ENCODE measurements at regions not wholly inside any gene's neighbourhood (a gene's known extent, or its start where the extent isn't known, plus 50 kb on each side); places are given as distances from the start of the nearest gene placed in this dataset.

- TF ChIP-seq JUNB (IDR thresholded peaks at IDR 0.05; ENCODE audit: unreplicated experiment) (no peak), ZNF114 (CRISPR knock-in tag; IDR thresholded peaks at IDR 0.05) (no peak), STAT1 (IDR thresholded peaks at IDR 0.05; ENCODE audit: unreplicated experiment) (no peak), CTCF (conservative IDR thresholded peaks at IDR 0.05; ENCODE audit: low read depth in 2 of 2) (no peak), POLR2AphosphoS5 (IDR thresholded peaks at IDR 0.05; ENCODE audit: low read depth) (no peak)
- TF ChIP-seq, protein P1, sequence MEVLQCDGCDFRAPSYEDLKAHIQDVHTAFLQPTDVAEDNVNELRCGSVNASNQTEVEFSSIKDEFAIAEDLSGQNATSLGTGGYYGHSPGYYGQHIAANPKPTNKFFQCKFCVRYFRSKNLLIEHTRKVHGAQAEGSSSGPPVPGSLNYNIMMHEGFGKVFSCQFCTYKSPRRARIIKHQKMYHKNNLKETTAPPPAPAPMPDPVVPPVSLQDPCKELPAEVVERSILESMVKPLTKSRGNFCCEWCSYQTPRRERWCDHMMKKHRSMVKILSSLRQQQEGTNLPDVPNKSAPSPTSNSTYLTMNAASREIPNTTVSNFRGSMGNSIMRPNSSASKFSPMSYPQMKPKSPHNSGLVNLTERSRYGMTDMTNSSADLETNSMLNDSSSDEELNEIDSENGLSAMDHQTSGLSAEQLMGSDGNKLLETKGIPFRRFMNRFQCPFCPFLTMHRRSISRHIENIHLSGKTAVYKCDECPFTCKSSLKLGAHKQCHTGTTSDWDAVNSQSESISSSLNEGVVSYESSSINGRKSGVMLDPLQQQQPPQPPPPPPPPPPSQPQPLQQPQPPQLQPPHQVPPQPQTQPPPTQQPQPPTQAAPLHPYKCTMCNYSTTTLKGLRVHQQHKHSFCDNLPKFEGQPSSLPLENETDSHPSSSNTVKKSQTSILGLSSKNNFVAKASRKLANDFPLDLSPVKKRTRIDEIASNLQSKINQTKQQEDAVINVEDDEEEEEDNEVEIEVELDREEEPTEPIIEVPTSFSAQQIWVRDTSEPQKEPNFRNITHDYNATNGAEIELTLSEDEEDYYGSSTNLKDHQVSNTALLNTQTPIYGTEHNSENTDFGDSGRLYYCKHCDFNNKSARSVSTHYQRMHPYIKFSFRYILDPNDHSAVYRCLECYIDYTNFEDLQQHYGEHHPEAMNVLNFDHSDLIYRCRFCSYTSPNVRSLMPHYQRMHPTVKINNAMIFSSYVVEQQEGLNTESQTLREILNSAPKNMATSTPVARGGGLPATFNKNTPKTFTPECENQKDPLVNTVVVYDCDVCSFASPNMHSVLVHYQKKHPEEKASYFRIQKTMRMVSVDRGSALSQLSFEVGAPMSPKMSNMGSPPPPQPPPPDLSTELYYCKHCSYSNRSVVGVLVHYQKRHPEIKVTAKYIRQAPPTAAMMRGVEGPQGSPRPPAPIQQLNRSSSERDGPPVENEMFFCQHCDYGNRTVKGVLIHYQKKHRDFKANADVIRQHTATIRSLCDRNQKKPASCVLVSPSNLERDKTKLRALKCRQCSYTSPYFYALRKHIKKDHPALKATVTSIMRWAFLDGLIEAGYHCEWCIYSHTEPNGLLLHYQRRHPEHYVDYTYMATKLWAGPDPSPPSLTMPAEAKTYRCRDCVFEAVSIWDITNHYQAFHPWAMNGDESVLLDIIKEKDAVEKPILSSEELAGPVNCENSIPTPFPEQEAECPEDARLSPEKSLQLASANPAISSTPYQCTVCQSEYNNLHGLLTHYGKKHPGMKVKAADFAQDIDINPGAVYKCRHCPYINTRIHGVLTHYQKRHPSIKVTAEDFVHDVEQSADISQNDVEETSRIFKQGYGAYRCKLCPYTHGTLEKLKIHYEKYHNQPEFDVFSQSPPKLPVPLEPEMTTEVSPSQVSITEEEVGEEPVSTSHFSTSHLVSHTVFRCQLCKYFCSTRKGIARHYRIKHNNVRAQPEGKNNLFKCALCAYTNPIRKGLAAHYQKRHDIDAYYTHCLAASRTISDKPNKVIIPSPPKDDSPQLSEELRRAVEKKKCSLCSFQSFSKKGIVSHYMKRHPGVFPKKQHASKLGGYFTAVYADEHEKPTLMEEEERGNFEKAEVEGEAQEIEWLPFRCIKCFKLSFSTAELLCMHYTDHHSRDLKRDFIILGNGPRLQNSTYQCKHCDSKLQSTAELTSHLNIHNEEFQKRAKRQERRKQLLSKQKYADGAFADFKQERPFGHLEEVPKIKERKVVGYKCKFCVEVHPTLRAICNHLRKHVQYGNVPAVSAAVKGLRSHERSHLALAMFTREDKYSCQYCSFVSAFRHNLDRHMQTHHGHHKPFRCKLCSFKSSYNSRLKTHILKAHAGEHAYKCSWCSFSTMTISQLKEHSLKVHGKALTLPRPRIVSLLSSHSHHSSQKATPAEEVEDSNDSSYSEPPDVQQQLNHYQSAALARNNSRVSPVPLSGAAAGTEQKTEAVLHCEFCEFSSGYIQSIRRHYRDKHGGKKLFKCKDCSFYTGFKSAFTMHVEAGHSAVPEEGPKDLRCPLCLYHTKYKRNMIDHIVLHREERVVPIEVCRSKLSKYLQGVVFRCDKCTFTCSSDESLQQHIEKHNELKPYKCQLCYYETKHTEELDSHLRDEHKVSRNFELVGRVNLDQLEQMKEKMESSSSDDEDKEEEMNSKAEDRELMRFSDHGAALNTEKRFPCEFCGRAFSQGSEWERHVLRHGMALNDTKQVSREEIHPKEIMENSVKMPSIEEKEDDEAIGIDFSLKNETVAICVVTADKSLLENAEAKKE (CRISPR knock-in tag; IDR thresholded peaks at IDR 0.05), result no peak
These were observed 674.3 kb downstream of the TMEM121 start (continued) for GRCh38 chr14:106200541-106201315.

DNA sequence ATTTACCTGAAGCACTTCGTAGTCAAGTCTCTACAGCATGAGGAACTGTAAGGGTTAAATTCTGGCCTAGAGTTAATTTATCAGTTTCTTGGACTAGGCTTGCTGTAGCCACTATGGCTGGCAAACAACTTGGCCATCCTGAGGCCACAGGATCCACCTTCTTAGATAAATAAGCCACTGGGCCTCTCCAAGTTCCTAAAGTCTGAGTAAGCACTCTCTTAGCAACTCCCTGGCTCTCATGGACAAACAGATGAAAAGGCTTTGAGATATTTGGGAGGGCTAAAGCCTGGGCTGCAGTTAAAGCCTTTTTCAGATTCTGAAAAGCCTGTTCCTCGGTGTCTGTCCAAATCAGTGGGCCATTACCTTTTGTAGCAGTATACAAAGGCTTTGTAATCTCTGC, 675.0 kb downstream of the TMEM121 start:
- no peaks in the 10 kb centered on the region for H4K20me1 ChIP-seq (replicated peaks; ENCODE audit: insufficient read depth)
- no peak for TF ChIP-seq EZH2phosphoT487 (IDR thresholded peaks at IDR 0.05; ENCODE audit: unreplicated experiment)
- no peak for TF ChIP-seq EZH2 (IDR thresholded peaks at IDR 0.05; ENCODE audit: low read depth, unreplicated experiment)
- no peak for TF ChIP-seq CREB1 (CRISPR knock-in tag; IDR thresholded peaks at IDR 0.05; ENCODE audit: low read depth)
- no peak for TF ChIP-seq ZNF331 (CRISPR knock-in tag; IDR thresholded peaks at IDR 0.05; ENCODE audit: low read depth)

More for the DNA sequence above, 675.0 kb downstream of the TMEM121 start:
- Histone ChIP-seq H3K9me2 (ENCODE audit: insufficient read depth) (no peaks in the 10 kb centered on the region), H3K4me1 (ENCODE audit: insufficient read depth) (no peaks in the 10 kb centered on the region), H3F3A (replicated peaks; ENCODE audit: low read depth) (no peaks in the 10 kb centered on the region), H3K27ac (ENCODE audit: low read depth) (no peak overlapping the region), H3K4me2 (no peak overlapping the region), H3K4me3 (no peak overlapping the region), H3K79me2 (replicated peaks; ENCODE audit: insufficient read depth) (no peaks in the 10 kb centered on the region), H3K27me3 (ENCODE audit: insufficient read depth) (no peaks in the 10 kb centered on the region), H3K36me3 (ENCODE audit: insufficient read depth) (no peaks in the 10 kb centered on the region), H2AFZ (no peak overlapping the region)
- Mint-ChIP-seq H3K4me3 (no peak overlapping the region), H3K27ac (no peak overlapping the region), H3K4me1 (no peaks in the 10 kb centered on the region; the same call in 2 of the 3 replicates), H3K27me3 (ENCODE audit: insufficient read depth, low read depth, poor library complexity) (no peaks in the 10 kb centered on the region), H3K9me3 (peaks cover 97% of the 10 kb centered on the region), H3K36me3 (ENCODE audit: low read depth) (peaks cover 58% of the 10 kb centered on the region)
- DNase-seq (ENCODE audit: low spot score), result no peak
- no peak for ATAC-seq
